Mammary epithelial cell (primary cell): ENCODE measurements at regions not wholly inside any gene's neighbourhood (a gene's known extent, or its start where the extent isn't known, plus 50 kb on each side); places are given as distances from the start of the nearest gene placed in this dataset.
"Not testable (repeated sequence)": the region's sequence is repeated elsewhere in the genome, so short reads cannot be mapped to it uniquely, and the experiment has no call there.

Source experiments
- EZH2 ChIP-seq: IDR thresholded peaks from 2 replicates; pipeline ENCODE4 v1.6.1; 2012; ENCODE audit warnings: low read length, inconsistent platforms, borderline replicate concordance
- TF ChIP-seq, protein P1 (sequence below), 2 donors: IDR thresholded peaks in 1 of 2; conservative IDR thresholded peaks in 1 of 2; 2 replicates each; pipeline ENCODE4 v1.5.1; 2011 to 2012; ENCODE audit warnings: inconsistent platforms in 2 of 2, low read length in 2 of 2, mild to moderate bottlenecking in 2 of 2, control low read depth in 1 of 2, low read depth in 1 of 2; ENCODE audit not compliant: insufficient read depth in 1 of 2; ENCODE audit errors: extremely low read depth in 1 of 2

DNA sequence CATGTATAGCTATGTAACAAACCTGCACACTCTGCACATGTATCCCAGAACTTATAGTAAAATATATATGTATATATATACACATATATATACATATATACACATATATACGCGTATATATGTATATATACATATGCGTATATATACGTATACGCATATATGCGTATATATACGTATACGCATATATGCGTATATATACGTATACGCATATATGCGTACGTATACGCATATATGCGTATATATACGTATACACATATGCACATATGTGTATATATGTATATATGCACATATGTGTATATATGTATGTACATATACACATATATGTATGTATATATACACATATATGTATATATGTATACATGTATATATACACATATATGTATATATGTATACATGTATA, 57.1 kb upstream of the VSIG4 start:
- TF ChIP-seq EZH2, result not testable (repeated sequence)
- TF ChIP-seq, protein P1, sequence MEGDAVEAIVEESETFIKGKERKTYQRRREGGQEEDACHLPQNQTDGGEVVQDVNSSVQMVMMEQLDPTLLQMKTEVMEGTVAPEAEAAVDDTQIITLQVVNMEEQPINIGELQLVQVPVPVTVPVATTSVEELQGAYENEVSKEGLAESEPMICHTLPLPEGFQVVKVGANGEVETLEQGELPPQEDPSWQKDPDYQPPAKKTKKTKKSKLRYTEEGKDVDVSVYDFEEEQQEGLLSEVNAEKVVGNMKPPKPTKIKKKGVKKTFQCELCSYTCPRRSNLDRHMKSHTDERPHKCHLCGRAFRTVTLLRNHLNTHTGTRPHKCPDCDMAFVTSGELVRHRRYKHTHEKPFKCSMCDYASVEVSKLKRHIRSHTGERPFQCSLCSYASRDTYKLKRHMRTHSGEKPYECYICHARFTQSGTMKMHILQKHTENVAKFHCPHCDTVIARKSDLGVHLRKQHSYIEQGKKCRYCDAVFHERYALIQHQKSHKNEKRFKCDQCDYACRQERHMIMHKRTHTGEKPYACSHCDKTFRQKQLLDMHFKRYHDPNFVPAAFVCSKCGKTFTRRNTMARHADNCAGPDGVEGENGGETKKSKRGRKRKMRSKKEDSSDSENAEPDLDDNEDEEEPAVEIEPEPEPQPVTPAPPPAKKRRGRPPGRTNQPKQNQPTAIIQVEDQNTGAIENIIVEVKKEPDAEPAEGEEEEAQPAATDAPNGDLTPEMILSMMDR (conservative IDR thresholded peaks at IDR 0.05 in 1 of 2, IDR thresholded peaks at IDR 0.05 in 1 of 2; ENCODE audit: extremely low read depth in 1 of 2, insufficient read depth in 1 of 2, low read depth in 1 of 2, low read length in 2 of 2), result not testable (repeated sequence)
